SK-N-SH (cell line): ENCODE measurements at regions not wholly inside any gene's neighbourhood (a gene's known extent, or its start where the extent isn't known, plus 50 kb on each side); places are given as distances from the start of the nearest gene placed in this dataset.
A peak's percentile ranks its signal among the peaks of the same experiment; 100 is the strongest.

Experiments used
- CTCF ChIA-PET: fragments of 300-600, 350-600 bp; formaldehyde crosslinking; extraction: SDS; loops from one replicate; lab custom pipeline; 2021; lab: Yijun Ruan, JAX
- POLR2A ChIA-PET: fragments of 350-600 bp; sonication (Branson Sonifier 250); formaldehyde crosslinking; extraction: SDS; loops from one replicate; lab custom pipeline; 2020; ENCODE audit warnings: antibody characterized with exemption, inconsistent platforms; lab: Yijun Ruan, JAX
- DNase-seq: peaks from one replicate; pipeline ENCODE4 v3.0.0; 2012
- H2AFZ ChIP-seq: fragments of 200-600 bp; sonication (generic); 2 replicates; pipeline ENCODE4 v1.8.1; 2016; ENCODE audit warnings: antibody characterized with exemption, mild to moderate bottlenecking, low read depth
- H3F3A ChIP-seq: fragments of 200-600 bp; sonication (generic); replicated peaks from 2 replicates; pipeline ENCODE3; 2016; ENCODE audit warnings: antibody characterized with exemption, mild to moderate bottlenecking; ENCODE audit not compliant: insufficient read depth
- H3K27ac ChIP-seq, 2 experiments: fragments of 200-500 bp in 1 of 2; fragments of 200-600 bp in 1 of 2; sonication (Bioruptor generic) in 1 of 2; sonication (generic), shearing (Covaris generic) in 1 of 2; 2 replicates each; pipeline versions ENCODE4 v1.5.1 to v1.6.1; 2014 to 2016; ENCODE audit warnings: low read depth in 2 of 2, inconsistent platforms in 1 of 2, low read length in 1 of 2, mild to moderate bottlenecking in 1 of 2, mixed read lengths in 1 of 2
- H3K27me3 ChIP-seq: fragments of 200-600 bp; sonication (generic), shearing (Covaris generic); 2 replicates; pipeline ENCODE4 v1.6.1; 2016; ENCODE audit warnings: mixed run types; ENCODE audit not compliant: insufficient read depth
- H3K36me3 ChIP-seq, 2 experiments: fragments of 200-500 bp in 1 of 2; fragments of 200-600 bp in 1 of 2; sonication (Bioruptor generic) in 1 of 2; sonication (generic) in 1 of 2; replicated peaks in 1 of 2; 2 replicates each; pipeline versions ENCODE3 to v1.5.1; 2014 to 2016; ENCODE audit warnings: low read length in 1 of 2, mild to moderate bottlenecking in 1 of 2; ENCODE audit not compliant: insufficient read depth in 2 of 2, control insufficient read depth in 1 of 2
- H3K4me1 ChIP-seq, 2 experiments: fragments of 200-500 bp in 1 of 2; fragments of 200-600 bp in 1 of 2; sonication (Bioruptor generic) in 1 of 2; sonication (generic), shearing (Covaris generic) in 1 of 2; 2 replicates each; pipeline versions ENCODE4 v1.5.1 to v1.6.1; 2014 to 2016; ENCODE audit warnings: low read depth in 1 of 2, low read length in 1 of 2, mixed run types in 1 of 2; ENCODE audit not compliant: insufficient read depth in 2 of 2, control insufficient read depth in 1 of 2
- H3K4me2 ChIP-seq: fragments of 200-600 bp; sonication (generic), shearing (Covaris generic); 2 replicates; pipeline ENCODE4 v1.6.1; 2017; ENCODE audit warnings: mixed run types
- H3K4me3 ChIP-seq, 2 experiments: fragments of 200-500 bp in 1 of 2; fragments of 200-600 bp in 1 of 2; sonication (Bioruptor generic) in 1 of 2; sonication (generic), shearing (Covaris generic) in 1 of 2; 2 replicates each; pipeline versions ENCODE4 v1.5.1 to v1.8.1; 2014 to 2016; ENCODE audit warnings: low read depth in 2 of 2, inconsistent platforms in 1 of 2, low read length in 1 of 2, mild to moderate bottlenecking in 1 of 2, mixed read lengths in 1 of 2, moderate library complexity in 1 of 2
- H3K79me2 ChIP-seq: fragments of 200-600 bp; sonication (generic); 2 replicates; pipeline ENCODE4 v1.8.1; 2017; ENCODE audit warnings: mild to moderate bottlenecking; ENCODE audit not compliant: insufficient read depth
- H3K9ac ChIP-seq: fragments of 200-600 bp; sonication (generic); 2 replicates; pipeline ENCODE4 v1.6.1; 2017; ENCODE audit warnings: mixed run types
- H3K9me2 ChIP-seq: fragments of 200-600 bp; sonication (generic); 2 replicates; pipeline ENCODE4 v1.6.1; 2017; ENCODE audit warnings: mixed run types
- H3K9me3 ChIP-seq: fragments of 200-600 bp; sonication (generic); 2 replicates; pipeline ENCODE4 v1.6.1; 2017; ENCODE audit warnings: mixed run types, mild to moderate bottlenecking, moderate library complexity
- H4K20me1 ChIP-seq: fragments of 200-600 bp; sonication (generic); 2 replicates; pipeline ENCODE4 v1.6.1; 2017; ENCODE audit warnings: mild to moderate bottlenecking, mixed run types; ENCODE audit not compliant: insufficient read depth
- CTCF ChIP-seq: fragments of 200-600 bp; sonication (generic); IDR thresholded peaks from 2 replicates; pipeline ENCODE4 v1.6.1; 2017; ENCODE audit warnings: antibody characterized with exemption, mild to moderate bottlenecking, moderate library complexity
- EZH2phosphoT487 ChIP-seq: fragments of 200-600 bp; sonication (generic); IDR thresholded peaks from 2 replicates; pipeline ENCODE4 v1.6.1; 2017; ENCODE audit warnings: low read depth, mixed run types, mild to moderate bottlenecking, antibody characterized with exemption, moderate library complexity, borderline replicate concordance
- FOSL2 ChIP-seq: IDR thresholded peaks from 2 replicates; pipeline ENCODE4 v1.4.0; 2012; ENCODE audit warnings: low read depth, mild to moderate bottlenecking, moderate library complexity, borderline replicate concordance
- GABPA ChIP-seq: IDR thresholded peaks from 2 replicates; pipeline ENCODE4 v1.4.0; 2012; ENCODE audit warnings: low read depth, mild to moderate bottlenecking
- IRF3 ChIP-seq: fragments of 150-350 bp; IDR thresholded peaks from 2 replicates; pipeline ENCODE4 v1.6.1; 2016; ENCODE audit warnings: mild to moderate bottlenecking, low read depth, low read length
- NFIC ChIP-seq: IDR thresholded peaks from 2 replicates; pipeline ENCODE4 v1.4.0; 2012; ENCODE audit warnings: borderline replicate concordance
- SMC3 ChIP-seq: IDR thresholded peaks from 2 replicates; pipeline ENCODE4 v1.6.1; 2012; ENCODE audit warnings: low read depth, low read length, improper control_type of control experiment
- TEAD4 ChIP-seq: IDR thresholded peaks from 2 replicates; pipeline ENCODE4 v1.4.0; 2012; ENCODE audit warnings: mild to moderate bottlenecking, borderline replicate concordance; ENCODE audit not compliant: insufficient read depth
- USF1 ChIP-seq: IDR thresholded peaks from 2 replicates; pipeline ENCODE4 v1.4.0; 2012; ENCODE audit warnings: low read depth, borderline replicate concordance
- YY1 ChIP-seq: IDR thresholded peaks from 2 replicates; pipeline ENCODE4 v1.4.0; 2012; ENCODE audit warnings: low read depth, mild to moderate bottlenecking
- ZBTB33 ChIP-seq: IDR thresholded peaks from 2 replicates; pipeline ENCODE4 v1.4.0; 2012; ENCODE audit warnings: low read depth, borderline replicate concordance
- whole genome bisulfite sequencing: methylation state at CpG from one replicate; pipeline ENCODE4 v1.1.6; 2017; ENCODE audit warnings: low lambda C conversion rate; 5-methylcytosine and 5-hydroxymethylcytosine counted together
- TF ChIP-seq, protein P1 (sequence below): IDR thresholded peaks from 2 replicates; pipeline ENCODE4 v1.6.1; 2012; ENCODE audit warnings: mild to moderate bottlenecking, low read depth, low read length, moderate library complexity

- H3F3A ChIP-seq, result no peaks in the 10 kb centered on the region
- H3K9ac ChIP-seq, result no peak overlapping the region
- no peaks in the 10 kb centered on the region for H3K4me1 ChIP-seq
- CTCF ChIA-PET, result no interaction called here
- no peak overlapping the region for H3K4me3 ChIP-seq
- H3K27me3 ChIP-seq, result no peaks in the 10 kb centered on the region
- no peaks in the 10 kb centered on the region for H3K9me3 ChIP-seq
- H3K79me2 ChIP-seq, result no peaks in the 10 kb centered on the region
- no peak for DNase-seq
- H3K9me2 ChIP-seq, result no peaks in the 10 kb centered on the region
- H4K20me1 ChIP-seq, result no peaks in the 10 kb centered on the region
- no peaks in the 10 kb centered on the region for H3K36me3 ChIP-seq
- no peak overlapping the region for H3K4me2 ChIP-seq
- no peak overlapping the region for H3K27ac ChIP-seq
- H2AFZ ChIP-seq, result no peak overlapping the region
- TF ChIP-seq NFIC (no peak), CTCF (peak; percentile 12; the same call in 1 of the 2 replicates)
- POLR2A ChIA-PET, result no interaction called here
- 59% methylated on average over 4 of the region's 4 CpGs for WGBS
These were observed 193.9 kb upstream of the PIRT start for GRCh38 chr17:11031787-11032186.

- Histone ChIP-seq H2AFZ (no peak overlapping the region), H3K79me2 (no peaks in the 10 kb centered on the region), H3K4me1 (no peaks in the 10 kb centered on the region), H3K4me3 (no peak overlapping the region), H3K9me3 (no peaks in the 10 kb centered on the region), H3K4me2 (no peak overlapping the region), H4K20me1 (no peaks in the 10 kb centered on the region), H3K36me3 (no peaks in the 10 kb centered on the region), H3F3A (no peaks in the 10 kb centered on the region), H3K27ac (no peak overlapping the region), H3K9me2 (no peaks in the 10 kb centered on the region), H3K27me3 (no peaks in the 10 kb centered on the region), H3K9ac (no peak overlapping the region)
- ChIA-PET CTCF (no interaction called here), POLR2A (no interaction called here)
- 50% methylated on average over 3 of the region's 3 CpGs for WGBS
- no peak for DNase-seq
- TF ChIP-seq YY1, result no peak
- TF ChIP-seq, all 33 proteins: peak for 0
These were observed 191.9 kb upstream of the PIRT start for GRCh38 chr17:11029791-11030190.

DNA sequence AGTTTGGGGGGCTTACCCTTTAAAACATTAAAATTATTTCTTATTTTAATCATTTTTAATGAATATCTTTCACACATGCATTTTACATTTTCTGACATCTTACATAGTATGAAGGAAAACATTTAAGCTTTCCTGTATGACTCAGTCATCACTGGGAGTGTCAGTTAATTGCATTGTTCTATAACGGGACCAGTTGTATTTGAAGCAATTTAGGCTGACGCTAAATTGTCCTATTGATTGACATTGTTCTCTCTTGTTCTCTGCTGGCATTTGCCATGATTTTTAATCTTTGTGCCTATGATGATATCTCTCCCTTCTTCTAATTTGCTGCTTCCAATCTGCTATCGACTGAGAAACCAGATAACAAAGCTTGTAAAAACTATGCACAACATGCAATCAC is 190.5 kb upstream of the PIRT start:
- Histone ChIP-seq H3K9ac (no peak overlapping the region), H3K79me2 (no peaks in the 10 kb centered on the region), H3K4me2 (no peak overlapping the region), H3K4me1 (no peaks in the 10 kb centered on the region), H3K27me3 (no peaks in the 10 kb centered on the region), H3K27ac (no peak overlapping the region), H3F3A (no peaks in the 10 kb centered on the region), H2AFZ (no peak overlapping the region), H3K36me3 (no peaks in the 10 kb centered on the region), H4K20me1 (no peaks in the 10 kb centered on the region), H3K9me2 (no peaks in the 10 kb centered on the region), H3K9me3 (no peaks in the 10 kb centered on the region), H3K4me3 (no peak overlapping the region)
- DNase-seq, result no peak
- WGBS, result 29% methylated on average over 3 of the region's 3 CpGs
- ChIA-PET POLR2A (no interaction called here), CTCF (no interaction called here)
- TF ChIP-seq TEAD4, result no peak
- TF ChIP-seq FOSL2, result no peak
- TF ChIP-seq ZBTB33, result no peak
- no peak for TF ChIP-seq SMC3
- TF ChIP-seq, protein P1, sequence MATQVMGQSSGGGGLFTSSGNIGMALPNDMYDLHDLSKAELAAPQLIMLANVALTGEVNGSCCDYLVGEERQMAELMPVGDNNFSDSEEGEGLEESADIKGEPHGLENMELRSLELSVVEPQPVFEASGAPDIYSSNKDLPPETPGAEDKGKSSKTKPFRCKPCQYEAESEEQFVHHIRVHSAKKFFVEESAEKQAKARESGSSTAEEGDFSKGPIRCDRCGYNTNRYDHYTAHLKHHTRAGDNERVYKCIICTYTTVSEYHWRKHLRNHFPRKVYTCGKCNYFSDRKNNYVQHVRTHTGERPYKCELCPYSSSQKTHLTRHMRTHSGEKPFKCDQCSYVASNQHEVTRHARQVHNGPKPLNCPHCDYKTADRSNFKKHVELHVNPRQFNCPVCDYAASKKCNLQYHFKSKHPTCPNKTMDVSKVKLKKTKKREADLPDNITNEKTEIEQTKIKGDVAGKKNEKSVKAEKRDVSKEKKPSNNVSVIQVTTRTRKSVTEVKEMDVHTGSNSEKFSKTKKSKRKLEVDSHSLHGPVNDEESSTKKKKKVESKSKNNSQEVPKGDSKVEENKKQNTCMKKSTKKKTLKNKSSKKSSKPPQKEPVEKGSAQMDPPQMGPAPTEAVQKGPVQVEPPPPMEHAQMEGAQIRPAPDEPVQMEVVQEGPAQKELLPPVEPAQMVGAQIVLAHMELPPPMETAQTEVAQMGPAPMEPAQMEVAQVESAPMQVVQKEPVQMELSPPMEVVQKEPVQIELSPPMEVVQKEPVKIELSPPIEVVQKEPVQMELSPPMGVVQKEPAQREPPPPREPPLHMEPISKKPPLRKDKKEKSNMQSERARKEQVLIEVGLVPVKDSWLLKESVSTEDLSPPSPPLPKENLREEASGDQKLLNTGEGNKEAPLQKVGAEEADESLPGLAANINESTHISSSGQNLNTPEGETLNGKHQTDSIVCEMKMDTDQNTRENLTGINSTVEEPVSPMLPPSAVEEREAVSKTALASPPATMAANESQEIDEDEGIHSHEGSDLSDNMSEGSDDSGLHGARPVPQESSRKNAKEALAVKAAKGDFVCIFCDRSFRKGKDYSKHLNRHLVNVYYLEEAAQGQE, result no peak
- TF ChIP-seq YY1, result no peak
- TF ChIP-seq USF1, result no peak
- no peak for TF ChIP-seq NFIC
- no peak for TF ChIP-seq EZH2phosphoT487
- no peak for TF ChIP-seq GABPA
- TF ChIP-seq IRF3, result no peak
